Fibroblast of lung (primary cell): ENCODE measurements at regions not wholly inside any gene's neighbourhood (a gene's known extent, or its start where the extent isn't known, plus 50 kb on each side); places are given as distances from the start of the nearest gene placed in this dataset.

ENCODE experiments used
- DNase-seq, 2 donors: peaks; one replicate each; pipeline versions ENCODE4 v3.0.0 to v3.0.0-alpha.2; 2010; ENCODE audit warnings: low read depth in 2 of 2
- H2AFZ ChIP-seq: 2 replicates; pipeline ENCODE4 v1.5.1; 2012; ENCODE audit warnings: low read length, control low read depth, inconsistent platforms
- H3K27ac ChIP-seq: 2 replicates; pipeline ENCODE4 v1.5.1; 2011; ENCODE audit warnings: low read length, control low read depth; ENCODE audit not compliant: insufficient read depth
- H3K27me3 ChIP-seq: 2 replicates; pipeline ENCODE4 v1.5.1; 2011; ENCODE audit warnings: mild to moderate bottlenecking, low read length; ENCODE audit not compliant: control insufficient read depth, insufficient read depth
- H3K36me3 ChIP-seq: 2 replicates; pipeline ENCODE4 v1.5.1; 2011; ENCODE audit warnings: low read length; ENCODE audit not compliant: control insufficient read depth, insufficient read depth
- H3K4me1 ChIP-seq: 2 replicates; pipeline ENCODE4 v1.5.1; 2011; ENCODE audit warnings: low read length; ENCODE audit not compliant: control insufficient read depth, insufficient read depth; ENCODE audit errors: extremely low read depth
- H3K4me2 ChIP-seq: 2 replicates; pipeline ENCODE4 v1.5.1; 2011; ENCODE audit warnings: low read length, control low read depth; ENCODE audit not compliant: insufficient read depth; ENCODE audit errors: extremely low read depth
- H3K4me3 ChIP-seq, 4 experiments: fragments of 200-600 bp in 1 of 4; sonication (generic) in 1 of 4; replicated peaks in 1 of 4; 2 replicates each; pipeline ENCODE4 v1.5.1; 2011 to 2016; ENCODE audit warnings: low read length in 4 of 4, low read depth in 3 of 4, mild to moderate bottlenecking in 3 of 4, control low read depth in 2 of 4, inconsistent platforms in 1 of 4, mixed read lengths in 1 of 4; ENCODE audit not compliant: insufficient read depth in 1 of 4; ENCODE audit errors: control extremely low read depth in 1 of 4
- H3K79me2 ChIP-seq: 2 replicates; pipeline ENCODE4 v1.5.1; 2012; ENCODE audit warnings: mild to moderate bottlenecking, low read length, inconsistent platforms; ENCODE audit not compliant: control insufficient read depth, insufficient read depth
- H3K9ac ChIP-seq: 2 replicates; pipeline ENCODE4 v1.5.1; 2011; ENCODE audit warnings: mild to moderate bottlenecking, low read length, control low read depth; ENCODE audit not compliant: insufficient read depth
- H3K9me3 ChIP-seq: 2 replicates; pipeline ENCODE4 v1.5.1; 2012; ENCODE audit warnings: low read depth, low read length; ENCODE audit not compliant: control insufficient read depth, insufficient read depth
- H4K20me1 ChIP-seq: 2 replicates; pipeline ENCODE4 v1.5.1; 2011; ENCODE audit warnings: low read length; ENCODE audit not compliant: control insufficient read depth, insufficient read depth; ENCODE audit errors: extremely low read depth
- CTCF ChIP-seq, 2 donors: IDR thresholded peaks in 1 of 2; conservative IDR thresholded peaks in 1 of 2; 1 replicate in 1 of 2; 2 replicates in 1 of 2; pipeline ENCODE4 v1.5.1; 2011 to 2012; ENCODE audit warnings: low read length in 2 of 2, control low read depth in 1 of 2, inconsistent platforms in 1 of 2, low read depth in 1 of 2, mild to moderate bottlenecking in 1 of 2
- EZH2 ChIP-seq: IDR thresholded peaks from 2 replicates; pipeline ENCODE4 v1.5.1; 2012; ENCODE audit warnings: low read length, control low read depth, mild to moderate bottlenecking; ENCODE audit errors: missing control alignments

- no peaks in the 10 kb centered on the region for H3K79me2 ChIP-seq
- no peak overlapping the region for H3K4me2 ChIP-seq
- no peak overlapping the region for H3K9ac ChIP-seq
- no peak overlapping the region for H3K4me3 ChIP-seq
- no peaks in the 10 kb centered on the region for H3K36me3 ChIP-seq
- H3K27me3 ChIP-seq, result no peaks in the 10 kb centered on the region
- H2AFZ ChIP-seq, result no peak overlapping the region
- H4K20me1 ChIP-seq, result no peaks in the 10 kb centered on the region
- no peak overlapping the region for H3K27ac ChIP-seq
- no peak for DNase-seq
- no peaks in the 10 kb centered on the region for H3K9me3 ChIP-seq
- no peaks in the 10 kb centered on the region for H3K4me1 ChIP-seq
- TF ChIP-seq EZH2 (no peak), CTCF (conservative IDR thresholded peaks at IDR 0.05 in 1 of 2, IDR thresholded peaks at IDR 0.05 in 1 of 2; ENCODE audit: low read depth in 1 of 2, low read length in 2 of 2) (peak in 1 of 2 donors; percentile 43)
These were observed 418.8 kb downstream of the SIPA1L2 start for GRCh38 chr1:232211149-232211548.

- Histone ChIP-seq H3K4me2 (no peak overlapping the region), H3K9me3 (no peaks in the 10 kb centered on the region), H3K9ac (no peak overlapping the region), H4K20me1 (no peaks in the 10 kb centered on the region), H3K4me1 (no peaks in the 10 kb centered on the region), H2AFZ (no peak overlapping the region), H3K27me3 (no peaks in the 10 kb centered on the region), H3K27ac (no peak overlapping the region), H3K4me3 (no peak overlapping the region), H3K79me2 (no peaks in the 10 kb centered on the region), H3K36me3 (no peaks in the 10 kb centered on the region)
- DNase-seq, result peak in 1 of 2 donors; percentile 19
- TF ChIP-seq CTCF (conservative IDR thresholded peaks at IDR 0.05 in 1 of 2, IDR thresholded peaks at IDR 0.05 in 1 of 2; ENCODE audit: low read depth in 1 of 2, low read length in 2 of 2) (no peak), EZH2 (no peak)
These were observed 420.6 kb downstream of the SIPA1L2 start for GRCh38 chr1:232209357-232209756.

- no peaks in the 10 kb centered on the region for H4K20me1 ChIP-seq
- DNase-seq, result no peak
- no peaks in the 10 kb centered on the region for H3K79me2 ChIP-seq
- H3K4me3 ChIP-seq, result no peak overlapping the region
- H3K27ac ChIP-seq, result no peak overlapping the region
- H3K4me2 ChIP-seq, result no peak overlapping the region
- H3K27me3 ChIP-seq, result no peaks in the 10 kb centered on the region
- no peaks in the 10 kb centered on the region for H3K9me3 ChIP-seq
- no peak overlapping the region for H3K9ac ChIP-seq
- no peaks in the 10 kb centered on the region for H3K36me3 ChIP-seq
- H3K4me1 ChIP-seq, result no peaks in the 10 kb centered on the region
- no peak for TF ChIP-seq CTCF (conservative IDR thresholded peaks at IDR 0.05 in 1 of 2, IDR thresholded peaks at IDR 0.05 in 1 of 2; ENCODE audit: low read depth in 1 of 2, low read length in 2 of 2)
- TF ChIP-seq EZH2, result no peak
- H2AFZ ChIP-seq, result no peak overlapping the region
These were observed 422.7 kb downstream of the SIPA1L2 start for GRCh38 chr1:232207073-232207866.
